Brain pericyte (primary cell): ENCODE measurements at regions not wholly inside any gene's neighbourhood (a gene's known extent, or its start where the extent isn't known, plus 50 kb on each side); places are given as distances from the start of the nearest gene placed in this dataset.

Experiments used
- DNase-seq: peaks from one replicate; pipeline ENCODE4 v3.0.0-alpha.2; 2012; ENCODE audit warnings: low read depth, low spot score

DNA sequence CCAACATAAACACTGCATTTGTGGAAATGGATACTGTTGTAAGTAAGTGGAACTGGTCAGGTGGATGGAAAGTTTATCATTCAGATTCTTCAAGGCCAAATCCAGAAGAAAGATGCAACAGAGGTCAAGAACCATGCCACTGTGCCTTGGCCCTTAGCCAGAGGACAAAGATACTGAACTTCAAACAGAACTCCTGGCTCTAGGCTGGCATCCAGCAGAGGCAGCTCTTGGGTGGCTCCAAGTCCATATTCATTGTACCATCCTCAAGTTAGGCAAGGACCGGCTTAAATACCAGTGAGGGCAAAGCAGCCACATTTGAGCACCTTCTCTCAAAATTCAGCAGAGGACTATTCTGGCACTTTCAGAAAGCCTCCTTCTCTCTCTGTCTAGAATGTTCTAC, 53.2 kb downstream of the DNAAF9 start:
- DNase-seq = no peak

DNA sequence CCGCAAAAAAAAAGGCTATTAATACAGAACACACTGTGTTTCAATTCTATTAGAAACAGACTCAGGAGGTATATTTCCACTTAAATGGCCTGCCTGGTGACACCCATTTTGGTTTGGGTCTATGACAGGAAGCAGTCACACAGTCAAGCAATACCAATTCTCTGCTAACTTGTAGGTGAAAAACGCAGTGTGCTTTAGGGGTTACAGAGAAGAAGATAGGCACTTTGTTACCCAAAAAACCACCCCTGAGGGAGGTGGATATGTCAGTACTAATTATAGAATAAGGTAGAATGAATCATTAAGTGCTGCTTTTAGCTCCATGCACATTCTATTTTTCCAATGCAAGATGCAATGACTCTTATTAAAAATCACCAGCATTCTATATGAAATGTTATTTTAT, 53.8 kb downstream of the DNAAF9 start:
- no peak for DNase-seq

DNA sequence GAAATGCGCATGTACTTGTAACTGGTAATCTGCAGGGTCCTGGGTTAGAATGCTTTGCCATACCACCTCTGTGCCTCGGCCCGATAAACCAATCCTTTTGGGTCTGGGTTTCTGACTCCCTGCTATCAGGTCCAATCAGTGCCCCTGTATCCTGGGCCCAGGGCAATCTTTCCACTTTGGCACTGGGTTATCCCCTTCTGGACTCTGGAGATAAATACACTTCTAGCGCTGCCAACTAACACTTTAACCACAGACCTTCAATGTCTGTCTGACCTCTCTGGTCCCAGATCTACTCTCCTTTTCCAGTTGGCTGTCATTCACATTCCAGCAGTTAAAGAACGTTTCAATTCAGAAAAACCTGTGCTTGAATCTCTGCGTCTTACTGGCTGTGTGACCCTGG, 55.3 kb downstream of the DNAAF9 start:
- DNase-seq = no peak

GRCh38 chr20:3350422-3350821, 57.0 kb downstream of the DNAAF9 start:
- no peak for DNase-seq

DNA sequence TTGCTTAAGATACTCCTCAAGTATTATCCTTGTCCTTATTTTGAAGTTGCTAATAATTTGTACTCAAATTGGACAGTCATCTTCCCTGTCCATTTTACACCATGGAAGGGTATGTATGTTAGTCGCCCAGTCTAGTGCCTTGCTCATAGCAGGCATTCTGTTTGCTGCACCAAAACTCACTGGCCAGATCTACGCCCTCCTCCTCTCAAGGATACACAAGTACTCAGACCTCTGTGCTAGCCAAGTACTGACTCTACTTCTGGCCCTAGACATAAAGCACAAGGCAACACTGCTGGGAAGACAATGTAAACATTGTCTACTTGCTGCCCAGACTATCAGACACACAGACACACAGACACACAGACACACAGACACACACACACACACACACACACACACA, 57.7 kb downstream of the DNAAF9 start:
- DNase-seq = no peak

- no peak for DNase-seq
Measured at GRCh38 chr20:3342766-3343165, 64.7 kb downstream of the DNAAF9 start.

DNA sequence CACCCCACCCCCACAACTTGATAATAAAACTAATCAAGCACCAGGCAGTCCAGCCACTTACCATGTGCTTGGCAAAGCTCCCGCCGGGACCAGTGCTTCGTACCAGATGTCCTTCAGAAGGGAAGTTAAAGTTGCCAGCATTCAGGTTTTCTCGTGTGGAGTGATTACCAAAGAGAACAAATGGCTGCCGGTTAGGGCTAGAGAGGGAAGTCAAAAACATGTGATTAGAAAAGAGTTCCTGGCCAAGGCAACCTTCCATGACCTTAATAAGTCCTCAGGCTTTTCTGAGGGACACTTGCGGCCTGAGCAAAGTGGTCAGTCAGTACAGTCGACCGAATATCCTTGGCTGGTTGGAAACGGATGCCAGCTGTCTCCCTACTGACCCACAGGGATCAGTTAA, 67.0 kb downstream of the DNAAF9 start:
- DNase-seq = no peak

- DNase-seq = no peak
Measured at GRCh38 chr20:3339571-3339970, 67.9 kb downstream of the DNAAF9 start.

GRCh38 chr20:3339076-3339475, 68.4 kb downstream of the DNAAF9 start:
- DNase-seq = no peak

DNA sequence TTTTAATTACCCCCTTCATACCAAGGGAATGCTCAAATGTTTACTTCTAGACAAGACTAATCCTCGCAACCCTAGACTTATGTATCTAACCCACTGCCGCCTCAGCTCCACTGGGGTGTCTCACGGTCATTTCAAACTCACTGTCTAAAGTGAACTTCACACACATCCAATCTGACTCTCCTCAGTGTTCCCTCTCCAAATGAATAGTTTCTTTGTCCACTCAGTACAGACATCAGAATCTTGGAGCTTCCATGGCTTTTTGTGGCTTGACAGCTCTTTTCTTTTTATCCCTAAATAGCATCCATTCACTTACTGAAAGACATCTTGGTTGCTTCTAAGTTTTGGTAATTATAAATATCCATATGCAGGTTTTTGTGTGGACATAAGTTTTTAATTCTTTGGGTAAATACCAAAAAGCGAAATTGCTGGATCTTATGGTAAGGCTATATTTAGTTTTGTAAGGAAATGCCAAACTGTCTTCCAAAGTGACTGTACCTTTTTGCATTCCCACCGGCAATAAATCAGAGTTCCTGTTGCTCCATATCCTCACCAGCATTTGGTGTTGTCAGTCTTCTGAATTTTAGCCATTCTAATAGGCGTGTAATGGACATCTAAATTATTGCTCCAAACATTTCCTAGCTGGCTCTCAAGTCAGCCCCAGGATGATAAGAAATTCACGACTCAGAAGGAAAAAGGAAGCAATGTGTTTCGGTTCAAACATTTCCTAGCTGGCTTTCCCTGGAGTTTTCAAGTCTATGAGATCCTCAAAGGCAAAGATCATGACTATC, 73.1 kb downstream of the DNAAF9 start:
- no peak for DNase-seq

DNA sequence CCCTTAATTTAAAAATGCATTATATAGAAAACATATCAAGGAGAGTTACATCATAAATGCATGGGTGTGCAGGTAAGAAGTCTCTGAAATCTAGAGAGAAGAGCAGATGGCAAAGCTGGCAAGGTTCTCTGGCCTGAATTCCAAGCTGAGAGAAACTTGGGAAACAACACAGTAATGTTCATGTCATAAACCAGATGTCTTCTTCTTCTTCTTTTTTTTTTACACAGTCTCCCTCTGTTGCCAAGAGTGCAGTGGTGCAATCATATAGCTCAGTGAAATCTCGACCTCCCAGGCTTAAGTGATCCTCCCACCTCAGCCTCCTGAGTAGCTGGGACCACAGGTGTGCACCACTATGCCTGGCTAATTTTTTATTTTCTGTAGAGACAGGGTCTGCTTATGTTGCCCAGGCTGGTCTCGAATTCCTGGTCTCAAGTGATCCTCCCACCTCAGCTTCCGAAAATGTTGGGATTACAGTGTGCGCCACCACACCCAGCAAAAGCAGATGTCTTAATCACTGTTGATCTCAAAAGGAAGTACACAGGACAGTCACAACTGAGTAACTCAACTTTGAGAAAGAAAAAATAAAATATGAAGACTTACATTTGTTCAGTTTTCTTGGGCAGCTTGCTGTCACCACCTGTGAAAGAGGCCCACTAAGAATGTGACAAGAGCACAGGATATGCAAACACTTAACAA, 77.3 kb downstream of the DNAAF9 start:
- no peak for DNase-seq

DNA sequence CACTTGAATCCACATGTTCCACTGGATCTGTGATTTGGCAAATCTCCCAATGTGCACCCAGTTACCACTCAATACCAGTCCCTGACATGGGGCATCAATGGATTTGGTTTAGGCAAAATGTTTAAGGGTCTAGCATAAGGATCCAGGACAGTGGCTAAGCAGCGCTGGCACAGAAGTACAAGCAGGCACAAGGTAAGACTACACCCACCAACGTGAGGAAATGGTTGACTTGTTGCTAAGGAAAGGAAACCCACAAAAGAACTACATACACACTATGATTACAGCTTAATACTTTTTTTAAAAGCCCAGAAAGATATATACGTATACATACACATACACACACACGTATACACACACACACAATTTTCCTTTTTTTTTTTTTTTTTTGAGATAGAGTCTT, 79.0 kb downstream of the DNAAF9 start:
- no peak for DNase-seq

- DNase-seq = no peak
Measured at GRCh38 chr20:3326779-3327521, 80.5 kb downstream of the DNAAF9 start.

DNA sequence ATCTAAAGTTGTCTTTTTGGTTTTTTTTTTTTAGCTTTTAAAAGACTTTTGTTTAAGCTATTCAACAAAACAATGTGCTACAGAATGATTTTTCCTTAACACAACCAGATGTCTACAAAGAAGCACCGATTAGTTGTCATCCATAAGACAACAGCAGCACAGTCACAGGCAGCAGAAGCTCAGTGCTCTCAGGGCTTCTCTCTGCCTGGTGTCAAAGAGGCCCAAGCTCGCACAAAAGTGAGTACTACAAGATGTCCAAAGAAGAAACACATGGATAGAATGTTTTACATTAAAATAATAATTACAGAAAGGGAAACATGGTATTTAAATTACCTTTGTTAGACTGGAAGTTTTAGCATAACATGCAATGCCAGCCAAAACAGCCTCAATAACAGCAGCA, 81.6 kb downstream of the DNAAF9 start:
- DNase-seq = no peak

- no peak for DNase-seq
Measured at GRCh38 chr20:3323398-3323797, 84.1 kb downstream of the DNAAF9 start.

DNA sequence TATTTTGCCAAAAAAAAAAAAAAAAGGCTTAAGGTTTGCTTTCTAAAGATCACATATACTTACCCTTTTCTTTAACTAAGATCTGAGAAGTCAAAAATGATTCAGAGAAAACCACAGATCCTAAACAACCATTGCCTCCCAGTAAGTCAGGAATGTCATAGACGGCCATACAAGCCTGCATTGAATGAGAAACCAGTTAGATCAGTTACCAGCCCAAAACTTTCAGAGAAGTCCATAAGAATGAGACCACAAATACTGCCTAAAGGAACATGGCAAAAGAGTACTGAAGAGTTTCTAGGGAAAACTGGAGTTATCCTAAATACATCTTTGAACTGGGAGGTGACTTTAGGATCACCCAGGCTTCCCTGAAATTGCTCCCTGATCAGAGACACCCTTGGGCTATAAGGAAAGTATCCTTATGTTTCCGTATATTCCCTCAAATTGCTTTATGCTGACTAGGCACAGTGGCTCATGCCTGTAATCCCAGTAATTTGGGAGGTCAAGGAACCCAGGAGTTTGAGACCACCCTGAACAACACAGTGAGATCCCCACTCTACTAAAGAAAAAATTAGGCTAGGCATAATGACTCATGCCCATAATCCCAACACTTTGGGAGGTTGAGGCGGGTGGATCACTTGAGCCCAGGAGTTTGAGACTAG, 79.4 kb upstream of the SLC4A11 start:
- no peak for DNase-seq

GRCh38 chr20:3316136-3316535, 77.1 kb upstream of the SLC4A11 start:
- no peak for DNase-seq

GRCh38 chr20:3315136-3315535, 76.1 kb upstream of the SLC4A11 start:
- DNase-seq = no peak

DNA sequence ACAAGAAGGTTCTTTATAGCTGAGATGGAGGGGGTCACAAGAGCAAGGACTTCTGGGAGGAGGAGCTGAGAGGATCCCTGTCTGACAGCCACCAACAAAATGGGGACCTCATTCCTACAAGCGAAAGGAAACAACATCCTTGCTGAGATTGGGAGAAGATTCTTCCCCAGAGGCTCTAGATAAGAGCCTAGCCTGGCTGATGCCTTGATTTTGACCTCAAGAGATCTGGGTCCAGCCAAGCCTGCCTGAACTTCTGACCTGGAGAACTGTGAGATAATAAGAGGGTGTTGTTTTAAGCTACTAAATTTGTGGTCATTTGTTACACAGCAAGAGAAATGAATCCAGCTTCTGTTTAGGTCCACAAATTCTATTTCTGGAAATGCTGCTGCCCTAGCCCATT, 75.4 kb upstream of the SLC4A11 start:
- DNase-seq = no peak

DNA sequence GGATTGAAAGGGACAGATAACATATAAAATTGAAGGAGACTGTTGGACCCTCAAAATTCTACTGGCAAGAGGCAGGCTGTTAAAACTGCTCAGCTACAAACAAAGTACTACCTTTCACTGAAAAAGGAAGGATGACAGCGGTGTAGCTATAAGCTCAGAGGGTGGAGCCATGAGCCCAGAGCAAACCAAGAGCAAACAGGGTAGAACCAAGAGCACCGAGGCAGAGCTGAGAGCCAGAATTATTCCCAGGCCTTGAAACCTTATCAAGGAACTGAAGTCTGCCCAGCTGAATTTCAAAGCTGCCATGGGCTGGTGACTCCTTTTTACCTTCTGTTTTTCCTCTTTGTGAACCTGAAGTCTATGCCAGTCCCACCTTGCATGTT, 74.7 kb upstream of the SLC4A11 start:
- DNase-seq = no peak

- DNase-seq = peak; percentile 29
Measured at GRCh38 chr20:3312940-3313682, 74.1 kb upstream of the SLC4A11 start.
